HG03097 (cell line): ENCODE measurements at regions not wholly inside any gene's neighbourhood (a gene's known extent, or its start where the extent isn't known, plus 50 kb on each side); places are given as distances from the start of the nearest gene placed in this dataset.

Source experiments
- ATAC-seq: cut with Tn5 transposase; IDR thresholded peaks from one replicate; pipeline ENCODE4 v1.9.1; 2021; ENCODE audit not compliant: unreplicated experiment, low FRiP score

DNA sequence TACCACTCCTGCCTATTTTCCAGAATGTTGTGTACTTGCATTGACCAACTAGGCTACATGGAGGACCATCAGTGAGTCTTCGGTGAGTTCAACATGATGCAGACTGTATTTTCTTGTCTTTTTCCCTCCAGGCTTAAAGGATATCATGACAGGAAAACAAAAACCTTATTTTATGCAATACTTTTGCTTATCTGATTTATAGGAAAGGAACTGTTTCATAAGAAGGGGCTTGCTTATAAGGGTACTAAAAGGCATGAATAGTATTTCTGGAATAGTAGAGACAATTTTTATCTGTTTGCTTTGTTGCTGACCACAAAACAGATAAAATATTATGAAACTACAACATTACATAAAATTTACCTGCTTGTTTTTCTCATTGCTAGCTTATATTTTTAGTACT is 374.7 kb downstream of the KLF5 start:
- no peak for ATAC-seq

DNA sequence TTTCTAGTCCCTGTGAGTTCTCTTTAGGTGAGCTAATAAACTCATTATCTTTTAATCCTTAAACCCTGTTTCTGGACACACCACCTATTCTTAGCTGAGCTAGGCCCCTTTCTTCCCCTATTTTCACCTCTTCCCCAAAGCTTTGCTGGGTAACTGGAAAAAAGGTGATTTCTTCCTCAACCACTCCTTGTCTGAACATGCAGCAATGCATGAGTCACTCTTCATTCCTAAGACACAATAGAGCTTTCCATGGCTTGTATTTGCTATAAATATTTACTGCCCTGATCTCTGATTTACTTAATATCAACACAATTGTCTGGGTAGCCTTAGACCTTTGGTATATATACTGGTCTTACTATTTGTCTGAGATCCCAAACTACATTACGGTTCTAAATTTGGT is 370.9 kb downstream of the KLF5 start:
- ATAC-seq, result no peak

DNA sequence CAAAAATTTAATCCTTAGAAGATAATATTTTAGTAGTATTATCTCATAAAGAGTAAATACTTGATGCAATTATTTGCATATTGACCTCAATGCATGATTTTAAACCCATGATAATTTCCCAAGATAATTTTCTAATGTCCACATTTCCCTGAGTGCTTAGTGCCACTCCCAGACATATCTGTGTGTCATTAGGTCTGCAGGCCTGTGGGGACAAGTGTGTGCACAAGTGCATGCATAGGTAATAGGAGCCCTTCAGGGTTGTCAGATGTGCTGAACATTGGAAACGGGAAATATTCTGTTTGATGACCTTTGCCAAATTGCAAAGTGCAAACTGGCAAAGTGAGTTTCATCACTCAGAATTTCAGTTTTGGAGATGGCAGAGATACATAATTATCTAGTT is 369.9 kb downstream of the KLF5 start:
- ATAC-seq, result no peak

DNA sequence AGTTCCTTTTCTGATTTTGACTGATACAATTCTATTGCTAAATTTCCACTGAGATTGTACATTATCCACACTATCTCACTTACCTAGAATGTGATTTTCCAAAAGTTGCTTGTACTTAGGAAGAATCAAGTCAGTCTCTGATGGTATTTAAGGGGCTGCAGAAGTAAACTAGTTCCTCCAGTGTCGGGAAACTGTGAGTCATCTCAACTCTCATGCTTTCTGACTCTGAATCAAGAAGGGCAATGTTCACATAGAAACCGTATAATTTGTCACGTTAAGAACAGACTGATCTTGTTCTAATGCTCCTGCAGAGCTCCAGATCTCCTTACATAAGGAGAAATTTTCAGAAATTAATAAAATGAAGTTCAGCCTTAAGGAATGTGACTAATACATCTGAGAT is 369.3 kb downstream of the KLF5 start:
- no peak for ATAC-seq

DNA sequence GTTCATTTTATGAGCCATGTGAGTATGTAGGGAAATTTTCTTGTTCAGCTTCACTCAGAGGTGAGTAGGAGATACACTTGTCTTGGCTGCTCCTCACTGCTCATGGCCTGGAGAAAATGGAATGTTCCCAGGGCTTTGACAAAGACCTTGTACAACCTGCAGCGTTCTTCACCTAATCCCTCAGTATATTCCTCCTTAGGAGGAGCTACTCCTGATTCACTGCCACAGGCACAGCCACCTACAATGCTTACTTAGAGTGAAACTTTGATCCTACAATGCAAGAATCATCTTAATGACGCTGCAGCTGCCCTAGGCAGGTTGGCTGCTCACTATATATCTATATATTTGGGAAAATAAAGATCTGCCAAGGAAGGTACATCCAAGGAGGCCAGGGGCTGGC is 364.2 kb downstream of the KLF5 start:
- ATAC-seq, result no peak

DNA sequence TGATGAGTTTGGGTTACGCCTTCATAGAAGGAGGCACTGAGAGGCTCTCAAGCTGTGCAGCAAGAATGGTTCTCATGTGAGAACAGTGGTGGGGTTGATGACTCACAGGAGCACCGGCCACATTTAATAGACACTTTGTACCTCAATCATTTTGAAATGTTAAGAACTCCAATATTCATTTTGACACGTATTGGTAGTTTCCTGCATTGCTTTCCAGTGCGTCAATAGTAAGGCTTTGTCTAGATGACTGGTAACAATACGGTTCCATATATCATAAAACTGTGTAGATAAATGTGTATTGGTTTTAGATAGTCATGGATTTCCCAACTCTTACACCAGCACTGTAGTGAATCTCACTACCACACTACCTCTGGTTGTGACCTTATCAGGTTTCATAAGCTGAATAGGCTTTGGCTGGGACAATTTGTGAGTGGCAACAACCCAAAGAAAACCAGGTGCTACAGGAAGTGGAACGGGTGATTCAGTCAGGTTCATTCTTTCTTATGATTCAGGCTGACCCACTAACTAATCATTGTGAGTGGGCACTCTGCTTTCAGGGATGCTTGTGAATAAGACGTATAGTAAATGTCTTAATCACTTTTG is 362.6 kb downstream of the KLF5 start:
- ATAC-seq, result no peak

DNA sequence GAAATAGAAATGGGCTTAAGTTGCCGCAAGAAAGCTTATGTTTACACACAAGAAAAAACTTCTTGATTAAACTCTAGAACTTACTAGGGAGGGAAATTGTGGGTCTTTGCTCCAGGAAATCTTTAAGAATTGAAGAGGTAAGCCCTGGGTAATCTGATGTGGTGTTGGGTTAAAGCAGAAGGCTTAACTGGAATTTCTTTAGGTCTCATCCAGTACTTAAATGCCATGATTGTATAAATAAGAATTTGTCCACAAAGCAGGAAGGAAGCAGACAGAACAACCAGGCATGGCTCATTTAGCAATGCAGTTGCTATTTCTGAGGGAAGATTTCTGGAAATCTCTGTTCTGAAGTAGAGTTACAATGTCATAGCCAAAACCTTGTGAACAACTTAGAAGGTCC is 360.4 kb downstream of the KLF5 start:
- no peak for ATAC-seq

DNA sequence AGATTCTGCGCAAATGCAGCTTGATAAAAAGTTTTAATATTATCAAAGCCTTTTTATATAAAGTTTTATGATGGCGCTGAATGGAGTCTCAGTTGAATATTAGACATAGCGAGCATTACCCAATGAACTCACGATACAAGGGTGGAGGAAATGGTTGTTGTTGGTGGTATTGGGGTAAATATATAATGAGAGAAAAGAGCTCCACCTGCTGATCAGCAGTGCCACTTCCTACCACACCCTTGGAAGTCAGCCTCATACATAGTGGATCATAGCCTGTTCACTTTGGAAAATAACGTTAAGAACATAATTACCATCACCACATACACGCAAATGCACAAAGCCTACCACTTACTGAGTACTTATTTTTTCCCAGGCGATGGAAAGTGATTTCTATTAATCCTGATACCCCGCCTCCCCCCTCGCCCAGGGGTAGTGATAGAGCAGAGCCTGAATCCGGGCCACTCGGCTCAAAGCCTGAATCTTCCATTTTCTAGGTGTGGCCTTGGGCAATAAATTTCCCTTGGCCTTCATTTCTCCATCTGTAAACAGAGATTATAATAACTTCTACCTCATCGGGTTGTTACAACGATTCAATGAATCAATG is 358.3 kb downstream of the KLF5 start:
- ATAC-seq, result no peak

DNA sequence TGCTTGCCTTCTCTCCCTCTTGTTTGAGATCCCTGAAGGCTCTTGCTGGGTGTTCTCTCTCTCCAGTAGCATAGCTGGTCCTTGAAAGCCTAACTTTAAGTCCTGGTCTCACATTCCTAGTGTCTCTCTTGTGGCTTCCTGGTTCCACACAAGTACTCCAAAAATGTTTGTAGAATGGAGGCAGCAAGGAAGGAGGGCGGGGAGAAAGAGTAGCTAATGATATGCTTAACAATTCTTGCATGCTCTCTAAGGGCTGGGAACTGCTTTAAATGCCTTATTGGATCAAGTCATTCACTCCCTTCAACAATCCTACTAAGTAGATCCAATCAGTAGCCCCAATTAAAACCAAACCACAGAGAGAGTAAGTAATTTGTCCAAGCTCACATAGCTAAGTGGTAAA is 357.3 kb downstream of the KLF5 start:
- ATAC-seq, result no peak

DNA sequence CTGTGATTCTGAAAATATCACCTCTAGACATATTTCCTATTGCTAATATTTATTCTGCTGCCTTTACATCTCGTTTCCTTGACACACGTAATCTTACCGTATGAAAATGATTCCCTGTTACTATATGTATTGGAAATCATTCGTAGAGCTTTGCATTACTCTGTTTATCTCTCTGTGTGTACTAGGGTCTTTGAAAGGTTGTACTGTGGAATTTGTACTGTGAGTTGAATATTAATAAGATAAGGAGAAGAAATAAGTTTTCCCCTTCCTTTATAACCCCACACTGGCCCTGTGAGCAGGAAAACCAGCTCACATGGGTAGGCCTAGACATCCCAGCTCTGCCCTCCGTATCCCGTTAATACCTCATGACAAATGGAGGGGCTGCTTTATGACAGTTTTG is 354.9 kb downstream of the KLF5 start:
- ATAC-seq, result no peak

DNA sequence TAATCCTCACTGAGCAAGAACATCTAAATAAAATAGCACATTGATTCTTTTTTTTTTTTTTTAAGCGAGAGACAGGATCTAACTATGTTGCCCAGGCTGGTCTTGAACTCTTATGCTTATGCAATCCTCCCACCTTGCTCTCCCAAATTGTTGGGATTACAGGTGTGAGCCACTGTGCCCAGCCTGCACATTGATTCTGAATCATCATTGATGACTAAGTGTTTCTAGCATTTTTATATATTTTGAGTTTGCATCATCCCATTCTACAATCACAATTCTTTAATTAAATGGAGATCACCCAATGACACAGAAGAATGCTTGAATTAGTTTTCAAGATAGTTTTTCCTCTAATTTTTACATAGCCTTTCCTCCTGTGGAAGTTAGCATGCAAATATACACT is 354.1 kb downstream of the KLF5 start:
- no peak for ATAC-seq

DNA sequence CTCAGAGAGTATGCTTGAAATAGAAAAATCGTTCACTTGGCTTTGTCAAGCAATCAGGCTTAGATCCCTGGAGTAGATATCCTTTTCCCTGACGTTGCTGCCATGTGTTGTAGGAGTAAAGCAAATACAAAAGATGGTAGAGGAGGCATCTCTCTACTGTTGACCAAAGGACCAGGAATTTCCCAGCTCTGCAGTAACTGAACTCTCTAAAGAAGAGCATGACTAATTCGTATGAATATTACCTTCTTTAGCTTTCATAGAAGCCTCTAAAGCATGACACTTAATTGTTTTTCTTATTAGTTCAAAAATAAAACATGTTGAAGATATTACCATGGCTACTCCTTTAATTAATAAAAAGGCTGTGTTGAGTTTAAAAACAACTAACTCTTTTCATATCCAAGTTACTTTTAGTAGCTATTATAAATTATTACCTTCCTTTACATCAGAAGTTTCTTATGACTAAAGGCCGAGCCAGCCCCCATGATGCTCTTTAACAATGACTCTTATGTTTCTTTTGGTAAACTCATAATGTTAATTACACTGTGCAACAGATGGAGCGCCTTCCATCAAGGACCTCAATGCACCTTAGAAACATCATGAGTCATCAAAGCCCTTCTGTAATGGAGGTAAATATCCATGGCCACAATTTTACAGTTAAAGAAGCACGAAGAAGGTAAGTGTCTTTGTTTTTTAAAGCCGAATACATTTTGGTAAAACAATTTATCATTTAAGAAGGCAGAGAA is 352.4 kb downstream of the KLF5 start:
- ATAC-seq, result no peak

DNA sequence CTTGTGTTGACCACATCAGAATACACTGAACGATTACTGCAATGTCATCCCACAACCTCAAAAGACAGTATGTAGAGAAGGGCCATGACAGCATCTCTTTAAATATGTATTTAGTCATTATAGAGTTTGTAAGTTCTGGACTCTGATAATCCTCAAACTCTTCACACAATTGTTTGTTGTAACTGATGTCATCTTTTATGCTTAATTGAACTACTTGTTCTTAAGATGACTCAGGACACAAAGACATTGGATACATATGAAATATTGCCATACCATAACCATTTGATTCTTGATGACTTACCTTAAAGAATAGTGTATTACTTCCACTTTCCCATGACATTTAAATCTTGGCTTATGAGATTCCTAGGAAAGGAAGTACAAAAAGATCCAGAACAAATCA is 347.6 kb downstream of the KLF5 start:
- ATAC-seq, result no peak

DNA sequence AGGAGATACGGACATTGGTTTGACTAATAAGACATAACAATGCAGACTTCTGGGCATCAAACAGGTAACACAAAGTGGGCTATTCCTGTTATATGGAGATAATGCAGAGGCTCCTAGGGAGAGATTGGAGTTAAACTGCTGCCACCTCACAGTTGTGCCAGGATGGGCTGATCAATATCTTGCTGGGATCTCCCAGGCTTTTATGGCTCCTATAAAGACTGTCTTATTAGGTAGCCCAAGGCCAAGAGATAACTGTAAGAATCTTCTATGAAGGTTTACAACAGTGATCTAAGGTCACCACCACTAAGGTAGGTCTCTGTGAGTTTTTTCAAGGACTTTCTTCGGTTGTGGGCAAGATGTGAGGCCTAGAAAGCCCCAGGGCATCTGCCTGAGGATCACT is 345.8 kb downstream of the KLF5 start:
- no peak for ATAC-seq

DNA sequence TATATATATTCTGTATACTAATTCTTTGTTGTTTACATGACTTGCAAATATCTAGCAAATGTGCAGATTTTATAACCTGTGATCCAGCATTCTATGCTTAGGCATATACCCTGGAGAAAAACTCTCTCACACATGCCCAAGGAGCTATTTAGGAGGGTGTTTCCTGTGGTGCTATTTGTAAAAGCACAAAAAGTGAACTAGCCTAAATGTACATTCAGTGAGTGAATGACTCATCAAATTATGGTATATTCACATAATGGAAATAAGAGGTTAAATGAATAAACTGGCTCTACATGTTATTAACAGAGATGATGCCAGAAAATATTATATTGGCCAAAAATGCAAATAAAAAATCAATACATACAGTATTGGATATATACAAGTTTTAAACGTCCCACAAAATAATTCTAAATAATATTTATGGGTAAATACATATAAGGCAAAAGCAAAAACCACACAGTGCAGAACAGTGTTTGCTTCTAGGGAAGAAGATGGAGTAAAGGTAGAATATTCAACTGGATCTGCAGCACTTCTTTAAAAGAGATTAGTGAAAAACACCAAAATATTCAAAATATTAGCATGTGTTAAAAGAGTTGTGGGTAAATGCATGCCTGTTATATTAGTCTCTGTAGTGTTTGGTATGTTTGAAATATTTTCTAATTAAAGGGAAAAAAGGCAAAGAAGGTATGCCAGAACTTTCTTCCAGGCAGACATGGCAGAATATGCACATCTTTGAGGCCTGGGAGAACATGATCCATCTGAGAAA is 344.7 kb downstream of the KLF5 start:
- no peak for ATAC-seq

DNA sequence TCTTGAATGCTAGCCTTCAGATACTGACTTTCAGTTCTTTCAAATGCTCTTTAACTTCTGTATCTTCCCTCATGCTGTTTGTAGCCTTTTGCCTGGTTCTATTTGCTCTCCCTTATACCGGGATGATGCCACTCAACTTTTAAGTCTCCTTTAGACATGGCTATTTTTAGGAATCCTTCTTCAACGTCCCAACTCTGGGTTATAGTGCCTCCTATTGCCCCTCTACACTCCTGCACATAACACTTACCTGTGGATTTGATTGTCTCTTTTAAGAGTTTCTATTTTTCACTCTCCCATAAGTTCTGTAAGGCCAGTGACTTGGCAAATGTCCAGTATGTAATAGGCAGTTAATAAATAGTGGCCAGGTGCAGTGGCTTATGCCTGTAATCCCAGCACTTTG is 343.0 kb downstream of the KLF5 start:
- no peak for ATAC-seq

DNA sequence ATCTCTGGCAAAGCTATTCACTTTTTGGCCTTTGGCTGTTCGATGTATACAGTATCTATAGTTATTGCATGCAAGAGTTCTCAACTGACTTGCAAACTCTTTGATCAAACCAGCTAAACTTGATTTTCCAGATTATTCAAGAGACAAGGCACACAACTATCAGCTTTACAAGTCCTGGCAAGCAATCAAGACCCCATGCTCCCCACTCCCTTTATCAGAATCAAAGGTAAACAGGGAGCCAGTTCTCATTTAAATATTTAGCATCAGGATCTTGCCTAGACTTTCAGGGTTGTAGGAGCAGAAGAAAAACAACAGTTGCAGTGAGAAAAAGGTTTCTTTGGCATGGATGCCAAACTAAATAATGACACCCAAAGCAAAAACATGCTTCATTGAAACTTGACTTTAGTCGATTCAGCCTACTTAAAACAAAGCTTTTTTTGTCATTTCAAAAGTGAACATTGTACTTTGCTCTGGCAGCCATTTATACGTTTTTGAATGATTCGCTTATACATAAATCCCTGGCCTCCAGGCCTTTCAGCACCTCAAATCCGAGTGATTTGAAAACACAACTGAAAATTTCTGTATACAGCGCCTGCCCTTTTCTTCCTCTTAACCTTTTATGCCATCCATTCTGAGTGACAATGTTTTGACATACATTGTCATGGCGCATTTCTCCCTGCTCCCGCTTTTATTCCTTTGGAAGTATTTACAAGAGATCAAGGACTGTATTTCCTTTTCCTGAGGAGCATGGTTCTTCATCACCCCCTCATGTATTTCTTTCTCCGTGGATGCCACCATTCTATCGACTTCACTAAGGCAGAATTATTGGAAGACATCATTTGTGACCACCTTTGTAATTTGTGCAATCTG is 340.8 kb downstream of the KLF5 start:
- no peak for ATAC-seq

DNA sequence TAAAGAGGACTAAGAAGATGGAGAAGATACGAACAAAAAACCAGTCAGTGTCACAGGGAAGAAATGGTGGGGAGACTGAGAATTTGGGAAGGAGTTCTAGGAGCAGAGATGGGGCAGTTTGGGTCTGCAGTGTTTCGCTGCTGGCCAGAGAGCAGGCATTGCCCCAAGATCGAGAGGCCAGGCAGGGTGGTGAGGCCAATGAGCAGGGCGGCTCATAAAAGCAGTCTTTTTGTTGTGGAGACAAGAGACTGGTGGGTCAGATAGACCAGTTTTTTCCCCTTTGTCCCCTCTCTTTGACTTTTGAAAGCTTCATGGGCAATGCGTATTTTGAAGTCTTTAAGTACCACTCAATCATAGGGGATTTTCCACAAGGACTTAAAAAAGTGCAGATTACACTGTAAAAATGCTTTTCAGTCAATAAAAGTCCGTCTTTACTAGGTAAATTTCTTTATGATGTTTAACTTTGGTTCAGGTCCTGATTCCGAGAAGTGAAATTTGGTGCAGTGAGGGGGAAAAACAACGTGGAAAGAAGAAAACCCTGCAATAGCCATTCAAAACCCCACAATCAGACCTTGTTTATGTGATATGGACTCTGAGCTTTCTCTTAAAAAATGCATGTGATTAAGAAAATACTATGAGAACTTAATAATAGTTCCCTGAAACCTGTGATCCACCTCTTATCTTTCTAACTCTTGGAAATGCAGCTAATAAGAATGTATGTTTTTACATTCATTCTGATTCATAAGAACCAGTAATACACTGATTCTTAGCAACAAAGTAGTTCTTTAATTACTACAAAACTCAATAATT is 338.9 kb downstream of the KLF5 start:
- no peak for ATAC-seq

DNA sequence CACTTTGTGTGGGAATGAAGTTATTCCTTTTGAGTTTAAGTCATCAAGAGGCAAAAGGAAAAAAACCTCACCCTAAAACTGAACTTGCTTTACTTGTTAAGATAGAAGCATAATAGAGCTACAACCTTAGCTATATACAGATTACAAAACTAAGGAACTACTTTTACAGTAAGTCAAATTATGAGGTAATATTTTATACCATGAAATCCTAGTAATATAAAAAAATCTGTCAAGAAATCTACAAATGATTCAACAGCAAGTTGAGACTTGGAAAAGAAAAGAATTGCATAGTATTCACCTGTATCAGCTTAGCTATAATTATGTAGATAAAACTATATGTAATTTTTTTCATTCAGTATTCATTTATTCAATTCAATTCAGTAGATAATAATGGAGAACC is 335.3 kb downstream of the KLF5 start:
- no peak for ATAC-seq

DNA sequence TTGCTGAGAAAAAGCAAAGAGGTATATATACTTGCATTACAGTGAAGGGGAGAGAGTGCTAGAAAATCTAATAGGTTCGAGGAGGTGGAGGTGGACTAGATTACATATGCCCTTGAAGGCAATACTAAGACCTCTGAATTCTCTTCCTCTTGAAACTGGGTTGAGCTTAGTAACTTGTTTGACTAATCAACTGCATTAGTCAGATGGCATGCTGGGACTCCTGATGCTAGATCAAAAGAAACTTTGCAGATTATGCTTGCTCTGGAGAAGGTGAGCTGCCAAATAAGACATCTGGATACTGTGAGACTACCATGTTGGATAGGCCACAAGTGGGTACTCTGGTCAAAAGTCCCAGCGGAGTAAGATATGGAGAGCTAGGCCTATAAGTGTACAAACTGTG is 331.3 kb downstream of the KLF5 start:
- ATAC-seq, result no peak
